WTC11 (cell line): ENCODE measurements at regions not wholly inside any gene's neighbourhood (a gene's known extent, or its start where the extent isn't known, plus 50 kb on each side); places are given as distances from the start of the nearest gene placed in this dataset.

Experiments used
- ATAC-seq: fragments of 200-7000 bp; cut with Tn5 transposase; 2 replicates; pipeline ENCODE4 v1.10.0; 2021; ENCODE audit warnings: mild to moderate bottlenecking, moderate library complexity
- CTCF ChIA-PET: fragments of 300-600 bp; sonication (Branson Sonifier 250); formaldehyde crosslinking; loops from one replicate; lab custom pipeline; 2021; ENCODE audit warnings: antibody characterized with exemption; lab: Charles Lee
- POLR2A ChIA-PET: fragments of 350-600 bp; sonication (Branson Sonifier 250); formaldehyde crosslinking; loops from one replicate; lab custom pipeline; 2021; ENCODE audit warnings: antibody characterized with exemption; lab: Charles Lee
- DNase-seq: peaks from one replicate; pipeline ENCODE4 v3.0.0; 2021; ENCODE audit warnings: low spot score
- H3K27ac Mint-ChIP-seq: 2 replicates; pipeline ENCODE4 v1.8.0; 2021; ENCODE audit warnings: mixed read lengths
- H3K27me3 Mint-ChIP-seq: 2 replicates; pipeline ENCODE4 v1.8.0; 2021; ENCODE audit warnings: low read depth, mild to moderate bottlenecking, moderate library complexity, mixed read lengths
- H3K36me3 Mint-ChIP-seq: 2 replicates; pipeline ENCODE4 v1.8.0; 2021; ENCODE audit warnings: mixed read lengths
- H3K4me1 Mint-ChIP-seq: 2 replicates; pipeline ENCODE4 v1.8.0; 2022; ENCODE audit warnings: mixed read lengths
- H3K4me3 Mint-ChIP-seq: 2 replicates; pipeline ENCODE4 v1.8.0; 2021; ENCODE audit warnings: mild to moderate bottlenecking, moderate library complexity, mixed read lengths
- H3K9me3 Mint-ChIP-seq: 2 replicates; pipeline ENCODE4 v1.8.0; 2021; ENCODE audit warnings: mixed read lengths
- ATF1 ChIP-seq: sonication (generic); formaldehyde crosslinking; IDR thresholded peaks from 2 replicates; pipeline ENCODE4 v1.8.1; 2023; ENCODE audit warnings: mild to moderate bottlenecking, moderate library complexity, missing genetic modification reagents
- CDX4 ChIP-seq: fragments of 250-450 bp; sonication (Bioruptor Pico); IDR thresholded peaks from 2 replicates; pipeline ENCODE4 v1.9.0; 2021; ENCODE audit warnings: moderate library complexity, mild to moderate bottlenecking, inconsistent platforms, borderline replicate concordance
- CREM ChIP-seq: sonication (generic); formaldehyde crosslinking; IDR thresholded peaks from 2 replicates; pipeline ENCODE4 v1.8.1; 2022; ENCODE audit warnings: mild to moderate bottlenecking, missing genetic modification reagents, moderate library complexity
- EMX1 ChIP-seq: fragments of 250-450 bp; sonication (Bioruptor Pico); IDR thresholded peaks from 2 replicates; pipeline ENCODE4 v1.8.0; 2021; ENCODE audit warnings: mild to moderate bottlenecking
- HMGXB4 ChIP-seq: sonication (generic); formaldehyde crosslinking; IDR thresholded peaks from 2 replicates; pipeline ENCODE4 v1.8.1; 2023; ENCODE audit warnings: mild to moderate bottlenecking, moderate library complexity, missing genetic modification reagents
- NR3C1 ChIP-seq: sonication (generic); formaldehyde crosslinking; conservative IDR thresholded peaks from 2 replicates; pipeline ENCODE4 v1.8.1; 2023; ENCODE audit warnings: low read depth, mild to moderate bottlenecking, missing genetic modification reagents
- TCF7 ChIP-seq: sonication (generic); formaldehyde crosslinking; IDR thresholded peaks from 2 replicates; pipeline ENCODE4 v1.8.0; 2022; ENCODE audit warnings: mild to moderate bottlenecking, low read depth, missing genetic modification reagents, moderate library complexity
- TEAD4 ChIP-seq: sonication (generic); formaldehyde crosslinking; IDR thresholded peaks from 2 replicates; pipeline ENCODE4 v1.8.0; 2022; ENCODE audit warnings: mild to moderate bottlenecking, missing genetic modification reagents
- TP53 ChIP-seq: sonication (generic); formaldehyde crosslinking; IDR thresholded peaks from 2 replicates; pipeline ENCODE4 v1.8.1; 2023; ENCODE audit warnings: mild to moderate bottlenecking, missing genetic modification reagents
- ZNF317 ChIP-seq: sonication (generic); formaldehyde crosslinking; IDR thresholded peaks from 2 replicates; pipeline ENCODE4 v1.8.1; 2023; ENCODE audit warnings: low read depth, mild to moderate bottlenecking, moderate library complexity, missing genetic modification reagents, borderline replicate concordance
- ZNF423 ChIP-seq: fragments of 250-450 bp; sonication (Bioruptor Pico); IDR thresholded peaks from 2 replicates; pipeline ENCODE4 v2.1.2; 2022; ENCODE audit warnings: mild to moderate bottlenecking, moderate library complexity
- ZNF671 ChIP-seq: fragments of 250-450 bp; sonication (Bioruptor Pico); IDR thresholded peaks from 2 replicates; pipeline ENCODE4 v1.8.0; 2021; ENCODE audit warnings: mild to moderate bottlenecking
- TF ChIP-seq, protein P1 (sequence below): sonication (generic); formaldehyde crosslinking; IDR thresholded peaks from 2 replicates; pipeline ENCODE4 v1.8.1; 2022; ENCODE audit warnings: mild to moderate bottlenecking, missing genetic modification reagents, moderate library complexity, borderline replicate concordance
- TF ChIP-seq, protein P2 (sequence below): fragments of 250-450 bp; sonication (Bioruptor Pico); conservative IDR thresholded peaks from 2 replicates; pipeline ENCODE4 v1.9.0; 2021; ENCODE audit warnings: mild to moderate bottlenecking
- TF ChIP-seq, protein P3 (sequence below): sonication (generic); formaldehyde crosslinking; conservative IDR thresholded peaks from 2 replicates; pipeline ENCODE4 v1.8.1; 2023; ENCODE audit warnings: mild to moderate bottlenecking, low read depth, missing genetic modification reagents, moderate library complexity
- TF ChIP-seq, protein P4 (sequence below): sonication (generic); formaldehyde crosslinking; IDR thresholded peaks from 2 replicates; pipeline ENCODE4 v1.8.1; 2022; ENCODE audit warnings: low read depth, mild to moderate bottlenecking, moderate library complexity, missing genetic modification reagents, borderline replicate concordance

DNA sequence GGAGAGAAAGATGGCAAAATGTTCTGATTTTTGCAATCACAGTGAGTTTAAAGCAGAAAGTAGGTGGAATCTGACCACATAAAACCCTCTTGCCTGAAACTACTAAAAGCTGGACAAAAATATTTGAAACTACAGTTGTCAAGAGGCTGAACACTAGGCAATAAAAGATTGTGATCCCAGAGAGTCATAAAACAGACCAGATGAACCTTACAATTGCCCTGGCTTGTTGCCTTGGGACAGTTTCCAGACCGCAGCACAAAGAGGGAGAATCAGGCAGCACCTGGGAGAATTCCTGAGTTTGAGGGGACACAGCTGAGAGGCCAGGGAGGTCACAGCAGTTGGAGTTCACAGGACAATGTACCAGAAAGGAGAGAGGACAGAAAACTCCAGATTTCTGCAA lies 107.3 kb upstream of the NANOS1 start:
- DNase-seq (no peak), ATAC-seq (no peak)
- ChIA-PET CTCF (no interaction called here), POLR2A (no interaction called here)
- H3K4me1 Mint-ChIP-seq = no peaks in the 10 kb centered on the region
- TF ChIP-seq, protein P1, sequence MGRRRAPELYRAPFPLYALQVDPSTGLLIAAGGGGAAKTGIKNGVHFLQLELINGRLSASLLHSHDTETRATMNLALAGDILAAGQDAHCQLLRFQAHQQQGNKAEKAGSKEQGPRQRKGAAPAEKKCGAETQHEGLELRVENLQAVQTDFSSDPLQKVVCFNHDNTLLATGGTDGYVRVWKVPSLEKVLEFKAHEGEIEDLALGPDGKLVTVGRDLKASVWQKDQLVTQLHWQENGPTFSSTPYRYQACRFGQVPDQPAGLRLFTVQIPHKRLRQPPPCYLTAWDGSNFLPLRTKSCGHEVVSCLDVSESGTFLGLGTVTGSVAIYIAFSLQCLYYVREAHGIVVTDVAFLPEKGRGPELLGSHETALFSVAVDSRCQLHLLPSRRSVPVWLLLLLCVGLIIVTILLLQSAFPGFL (CRISPR knock-in tag) = no peak
- TF ChIP-seq ZNF423 (no peak), NR3C1 (CRISPR knock-in tag) (no peak), ZNF671 (CRISPR knock-in tag) (no peak), CREM (CRISPR knock-in tag) (no peak), CDX4 (CRISPR knock-in tag) (no peak), ATF1 (CRISPR knock-in tag) (no peak), TEAD4 (no peak), TP53 (CRISPR knock-in tag) (no peak), ZNF317 (CRISPR knock-in tag) (no peak)
- TF ChIP-seq, protein P2, sequence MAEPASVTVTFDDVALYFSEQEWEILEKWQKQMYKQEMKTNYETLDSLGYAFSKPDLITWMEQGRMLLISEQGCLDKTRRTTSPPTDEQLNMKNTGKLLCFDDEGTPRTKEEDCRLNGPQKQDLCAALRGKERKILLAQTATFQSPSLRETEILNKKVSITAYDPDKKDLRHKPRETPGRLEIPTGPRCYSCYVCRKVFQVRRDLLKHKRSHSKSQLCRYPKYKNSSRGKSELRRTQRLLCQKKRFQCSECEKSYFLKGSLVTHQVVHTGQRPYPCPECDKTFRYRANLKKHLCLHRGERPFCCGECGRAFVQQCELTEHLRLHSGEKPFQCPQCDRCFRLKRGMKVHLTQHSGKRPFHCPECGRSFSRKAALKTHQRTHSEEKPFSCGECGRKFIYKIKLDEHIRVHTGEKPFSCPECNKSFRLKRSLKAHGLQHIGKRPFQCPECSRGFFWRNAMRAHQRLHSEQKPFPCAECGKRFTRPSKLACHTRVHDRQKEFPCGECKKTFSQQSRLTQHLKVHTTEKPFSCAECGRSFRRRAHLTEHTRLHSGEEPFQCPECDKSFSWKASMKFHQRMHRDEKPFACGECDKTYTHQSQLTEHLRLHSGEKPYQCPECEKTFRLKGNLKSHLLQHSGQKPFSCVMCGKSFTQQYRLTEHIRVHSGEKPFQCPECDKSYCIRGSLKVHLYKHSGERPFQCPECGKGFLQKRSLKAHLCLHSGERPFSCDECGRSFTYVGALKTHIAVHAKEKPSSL (CRISPR knock-in tag) = no peak
- TF ChIP-seq, protein P3, sequence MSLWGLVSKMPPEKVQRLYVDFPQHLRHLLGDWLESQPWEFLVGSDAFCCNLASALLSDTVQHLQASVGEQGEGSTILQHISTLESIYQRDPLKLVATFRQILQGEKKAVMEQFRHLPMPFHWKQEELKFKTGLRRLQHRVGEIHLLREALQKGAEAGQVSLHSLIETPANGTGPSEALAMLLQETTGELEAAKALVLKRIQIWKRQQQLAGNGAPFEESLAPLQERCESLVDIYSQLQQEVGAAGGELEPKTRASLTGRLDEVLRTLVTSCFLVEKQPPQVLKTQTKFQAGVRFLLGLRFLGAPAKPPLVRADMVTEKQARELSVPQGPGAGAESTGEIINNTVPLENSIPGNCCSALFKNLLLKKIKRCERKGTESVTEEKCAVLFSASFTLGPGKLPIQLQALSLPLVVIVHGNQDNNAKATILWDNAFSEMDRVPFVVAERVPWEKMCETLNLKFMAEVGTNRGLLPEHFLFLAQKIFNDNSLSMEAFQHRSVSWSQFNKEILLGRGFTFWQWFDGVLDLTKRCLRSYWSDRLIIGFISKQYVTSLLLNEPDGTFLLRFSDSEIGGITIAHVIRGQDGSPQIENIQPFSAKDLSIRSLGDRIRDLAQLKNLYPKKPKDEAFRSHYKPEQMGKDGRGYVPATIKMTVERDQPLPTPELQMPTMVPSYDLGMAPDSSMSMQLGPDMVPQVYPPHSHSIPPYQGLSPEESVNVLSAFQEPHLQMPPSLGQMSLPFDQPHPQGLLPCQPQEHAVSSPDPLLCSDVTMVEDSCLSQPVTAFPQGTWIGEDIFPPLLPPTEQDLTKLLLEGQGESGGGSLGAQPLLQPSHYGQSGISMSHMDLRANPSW (CRISPR knock-in tag) = no peak
- no peak overlapping the region for H3K4me3 Mint-ChIP-seq
- H3K36me3 Mint-ChIP-seq = no peaks in the 10 kb centered on the region
- no peak overlapping the region for H3K27ac Mint-ChIP-seq
- no peaks in the 10 kb centered on the region for H3K9me3 Mint-ChIP-seq
- H3K27me3 Mint-ChIP-seq = no peaks in the 10 kb centered on the region; the same call in 1 of the 2 replicates

DNA sequence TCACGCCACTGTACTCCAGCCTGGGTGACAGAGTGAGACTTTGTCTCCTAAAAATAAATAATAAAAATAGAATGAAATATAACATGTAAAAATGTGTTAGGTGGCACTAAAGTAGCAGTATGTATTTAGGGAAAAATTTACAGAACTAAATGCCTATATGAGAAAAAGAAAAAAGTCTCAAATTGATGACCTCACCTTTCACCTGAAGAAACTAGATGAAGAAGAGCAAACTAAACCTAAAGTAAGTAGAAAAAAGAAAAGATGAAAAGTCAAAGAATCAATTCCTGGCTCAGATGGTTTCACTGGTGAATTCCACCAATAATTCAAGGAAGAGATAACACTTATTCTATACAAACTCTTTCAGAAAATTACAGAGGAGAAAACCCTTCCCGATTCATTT lies 106.5 kb upstream of the NANOS1 start:
- CTCF ChIA-PET = no interaction called here
- TF ChIP-seq HMGXB4 (CRISPR knock-in tag) = no peak
- no peak for TF ChIP-seq ZNF423
- TF ChIP-seq EMX1 (CRISPR knock-in tag) = no peak
- TF ChIP-seq ZNF671 (CRISPR knock-in tag) = no peak
- TF ChIP-seq, protein P4, sequence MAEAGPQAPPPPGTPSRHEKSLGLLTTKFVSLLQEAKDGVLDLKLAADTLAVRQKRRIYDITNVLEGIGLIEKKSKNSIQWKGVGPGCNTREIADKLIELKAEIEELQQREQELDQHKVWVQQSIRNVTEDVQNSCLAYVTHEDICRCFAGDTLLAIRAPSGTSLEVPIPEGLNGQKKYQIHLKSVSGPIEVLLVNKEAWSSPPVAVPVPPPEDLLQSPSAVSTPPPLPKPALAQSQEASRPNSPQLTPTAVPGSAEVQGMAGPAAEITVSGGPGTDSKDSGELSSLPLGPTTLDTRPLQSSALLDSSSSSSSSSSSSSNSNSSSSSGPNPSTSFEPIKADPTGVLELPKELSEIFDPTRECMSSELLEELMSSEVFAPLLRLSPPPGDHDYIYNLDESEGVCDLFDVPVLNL (CRISPR knock-in tag) = no peak
- TF ChIP-seq TCF7 (CRISPR knock-in tag) = no peak
- TF ChIP-seq, all 79 proteins: peak for 0
- POLR2A ChIA-PET = no interaction called here

More for the DNA sequence above, 106.5 kb upstream of the NANOS1 start:
- H3K9me3 Mint-ChIP-seq = no peaks in the 10 kb centered on the region
- no peak overlapping the region for H3K27ac Mint-ChIP-seq
- H3K4me1 Mint-ChIP-seq = no peaks in the 10 kb centered on the region
- no peaks in the 10 kb centered on the region; the same call in 1 of the 2 replicates for H3K27me3 Mint-ChIP-seq
- no peak for ATAC-seq
- H3K4me3 Mint-ChIP-seq = no peak overlapping the region
- no peak for DNase-seq
- no peaks in the 10 kb centered on the region for H3K36me3 Mint-ChIP-seq
